NCI-H1436 (cell line): ENCODE measurements at regions not wholly inside any gene's neighbourhood (a gene's known extent, or its start where the extent isn't known, plus 50 kb on each side); places are given as distances from the start of the nearest gene placed in this dataset.
"Not testable (repeated sequence)": the region's sequence is repeated elsewhere in the genome, so short reads cannot be mapped to it uniquely, and the experiment has no call there.

Experiments
- DNase-seq: peaks from one replicate; lab custom pipeline; 2025; lab: John Stamatoyannopoulos, UW

DNA sequence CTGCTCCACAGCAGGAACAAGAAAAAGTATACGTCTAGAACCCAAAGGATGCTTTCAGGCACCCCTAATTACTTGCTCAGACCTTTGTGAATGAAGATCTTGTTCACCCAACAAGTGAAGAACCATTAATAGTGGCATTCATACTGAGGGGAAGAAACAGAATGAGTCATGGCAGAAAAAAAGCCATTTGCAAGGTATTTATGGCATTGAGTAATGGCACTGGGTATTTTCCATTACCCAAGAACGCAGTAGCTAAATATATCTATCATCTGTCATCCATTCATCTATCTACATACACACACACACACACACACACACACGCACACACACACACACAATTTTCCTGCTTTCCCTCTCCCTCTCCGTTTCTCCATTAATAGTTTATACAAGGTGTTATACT is 56.4 kb upstream of the XIRP2 start:
- no peak for DNase-seq

DNA sequence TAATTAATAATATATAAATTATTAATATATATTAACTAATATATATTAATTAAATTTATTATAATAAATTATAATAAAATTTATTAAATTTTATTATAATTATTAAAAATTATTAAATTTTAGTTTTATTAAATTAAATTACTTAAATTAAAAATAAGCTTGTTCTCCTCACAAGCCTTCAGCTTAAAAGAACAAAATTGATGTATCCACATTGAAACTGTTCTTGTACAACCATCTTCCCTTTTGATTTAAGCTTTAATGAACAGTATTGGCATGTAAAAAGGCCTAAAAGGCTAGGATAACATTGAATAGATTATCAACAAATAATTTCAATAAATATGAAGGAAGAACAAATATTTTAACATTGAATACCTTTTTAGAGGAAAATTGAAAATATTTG is 62.4 kb upstream of the XIRP2 start:
- no peak for DNase-seq

DNA sequence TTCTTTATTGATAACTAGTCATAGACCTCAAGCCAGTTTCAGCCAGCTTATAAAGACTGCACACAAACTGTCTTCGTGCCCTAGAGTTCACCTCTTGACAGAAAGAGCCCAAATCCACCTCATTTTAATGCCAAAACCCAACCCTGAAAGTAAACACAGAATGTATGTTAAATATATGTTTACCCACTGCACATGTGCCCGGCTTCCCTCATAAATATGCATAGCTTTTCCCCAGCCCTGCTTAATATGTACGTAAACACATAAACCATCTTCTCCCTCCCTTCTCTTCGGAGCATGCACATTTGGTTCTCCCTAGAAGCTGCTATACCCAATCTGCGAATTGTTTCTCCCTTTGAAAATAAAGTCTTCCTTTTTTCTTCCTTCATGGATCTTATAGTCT is 73.9 kb upstream of the XIRP2 start:
- DNase-seq = no peak

DNA sequence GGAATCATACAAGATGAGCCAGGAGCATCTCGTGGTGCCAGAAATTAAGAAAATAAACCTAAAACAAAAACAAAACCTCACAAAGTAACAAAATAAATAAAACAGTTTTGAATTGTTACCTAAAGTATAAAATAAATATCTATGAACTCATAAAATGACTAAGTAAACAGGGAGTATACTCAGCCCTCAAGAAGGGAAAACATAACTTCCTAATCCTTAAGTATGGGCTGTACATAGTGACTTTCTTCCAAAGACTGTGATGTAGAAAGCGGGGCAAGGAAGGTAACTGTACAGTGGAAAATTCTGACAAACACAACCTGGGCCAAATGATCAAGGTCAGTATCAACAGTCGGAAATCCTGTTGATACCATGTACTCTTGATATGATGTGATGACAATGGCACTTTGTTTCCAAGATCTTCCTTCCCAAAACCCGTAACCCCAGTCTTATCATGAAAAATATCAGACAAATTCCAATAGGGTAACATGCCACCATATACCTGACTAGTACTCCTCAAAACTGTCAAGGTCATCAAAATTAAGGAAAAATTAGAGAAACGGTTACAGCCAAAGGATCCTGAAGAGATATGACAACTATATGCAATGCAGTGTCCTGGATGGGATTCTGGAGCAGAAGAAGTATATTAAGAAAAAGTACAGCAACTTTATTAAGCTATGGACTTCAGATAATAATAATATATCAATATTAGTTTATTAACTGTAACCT is 76.0 kb upstream of the XIRP2 start:
- DNase-seq = no peak

DNA sequence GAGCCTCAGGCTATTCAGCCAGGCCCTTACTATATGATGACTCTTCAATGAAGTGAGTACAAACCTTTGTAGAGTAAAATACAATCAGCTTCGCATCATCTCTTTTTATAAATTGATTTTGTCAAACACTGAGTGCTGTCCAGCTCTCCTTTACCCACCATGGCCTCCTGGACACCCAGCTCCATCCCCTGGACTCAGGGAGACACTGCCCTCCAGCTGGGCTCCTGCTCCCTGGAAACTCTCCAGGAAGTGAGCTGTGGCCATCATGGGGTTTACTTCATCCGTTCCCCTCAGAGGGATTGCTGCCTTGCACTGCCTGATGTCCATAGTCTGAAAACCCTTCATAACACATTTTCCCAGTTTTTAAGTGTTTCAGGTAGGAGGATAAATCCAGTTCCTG is 82.5 kb upstream of the XIRP2 start:
- DNase-seq = no peak

DNA sequence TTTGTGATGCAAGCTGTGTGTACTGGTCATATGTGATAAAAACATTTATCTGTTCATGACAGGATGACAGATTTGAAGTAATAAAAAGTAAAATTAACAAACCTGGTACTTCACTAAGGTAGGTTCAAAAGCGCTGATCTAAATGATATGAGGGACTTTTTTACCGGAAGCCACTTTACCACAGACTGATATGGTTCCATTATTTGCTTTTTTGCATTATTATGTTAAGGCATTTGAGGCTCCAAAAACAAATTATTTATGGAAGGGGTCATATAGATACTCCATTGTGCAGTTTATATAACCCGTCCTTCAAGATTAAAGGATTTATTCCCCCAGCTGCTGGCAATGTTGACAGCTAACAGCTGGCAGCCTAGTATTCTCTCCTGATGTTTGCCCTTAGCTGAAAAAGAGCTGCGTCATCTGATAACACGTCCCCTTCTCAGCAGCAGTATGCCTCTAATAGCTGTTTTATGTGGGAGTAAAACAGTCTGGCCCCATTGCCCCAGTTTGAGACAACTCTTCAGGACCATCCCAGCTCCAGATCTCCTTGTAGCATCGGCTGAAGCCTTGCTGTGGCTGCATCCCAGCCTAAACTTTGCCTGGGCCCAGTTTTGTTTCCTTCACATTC is 84.8 kb upstream of the XIRP2 start:
- no peak for DNase-seq

DNA sequence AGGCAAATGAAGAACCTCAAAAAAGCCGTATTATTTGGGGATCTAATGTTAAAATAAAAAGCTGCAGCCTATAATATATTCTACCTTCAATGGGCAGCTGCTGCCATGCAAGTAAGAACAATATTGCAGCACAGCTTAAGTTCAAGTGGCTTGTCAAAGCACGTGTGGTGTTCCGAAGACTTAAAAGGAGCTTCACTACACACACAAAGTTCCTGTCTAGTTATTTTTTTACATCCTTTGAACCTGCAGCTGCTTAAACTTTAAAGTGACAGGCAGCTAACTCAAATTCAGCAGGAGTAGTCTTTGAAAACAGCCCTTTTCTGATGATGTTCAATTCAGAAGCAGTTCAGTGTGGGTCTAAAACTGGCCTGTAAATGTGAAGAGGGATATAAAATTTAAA is 85.8 kb upstream of the XIRP2 start:
- no peak for DNase-seq

DNA sequence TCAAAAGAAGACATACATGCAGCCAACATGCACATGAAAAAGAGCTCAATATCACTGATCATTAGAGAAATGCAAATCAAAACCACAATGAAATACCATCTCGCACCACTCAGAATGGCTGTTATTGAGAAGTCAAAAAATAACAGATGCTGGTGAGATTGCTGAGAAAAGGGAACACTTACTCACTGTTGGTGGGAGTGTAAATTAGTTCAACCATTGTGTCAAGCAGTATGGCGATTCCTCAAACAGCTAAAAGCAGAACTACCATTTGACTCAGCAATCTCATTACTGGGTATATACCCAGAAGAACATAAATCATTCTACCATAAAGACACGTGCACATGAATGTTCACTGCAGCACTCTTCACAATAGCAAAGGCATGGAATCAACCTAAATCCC is 95.5 kb upstream of the XIRP2 start:
- no peak for DNase-seq

DNA sequence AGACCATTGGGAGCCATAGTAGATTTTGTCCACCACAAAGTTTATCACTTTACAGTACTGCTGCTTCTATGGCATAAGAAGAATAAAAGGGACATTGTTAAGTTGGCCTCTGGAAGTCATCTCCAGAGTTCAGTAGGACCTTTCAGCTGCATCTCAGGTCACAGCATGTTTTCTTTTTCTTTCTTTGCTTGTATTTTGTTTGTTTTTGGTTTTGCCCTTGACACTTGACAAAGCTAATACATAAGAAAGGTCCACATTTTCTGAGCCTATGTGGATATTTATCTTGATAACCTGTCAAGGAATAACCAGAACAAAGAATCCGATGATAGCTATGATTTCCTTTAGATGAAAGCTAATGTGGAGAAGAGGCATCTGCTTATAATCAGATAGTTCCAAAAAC is 101.6 kb upstream of the XIRP2 start:
- no peak for DNase-seq

DNA sequence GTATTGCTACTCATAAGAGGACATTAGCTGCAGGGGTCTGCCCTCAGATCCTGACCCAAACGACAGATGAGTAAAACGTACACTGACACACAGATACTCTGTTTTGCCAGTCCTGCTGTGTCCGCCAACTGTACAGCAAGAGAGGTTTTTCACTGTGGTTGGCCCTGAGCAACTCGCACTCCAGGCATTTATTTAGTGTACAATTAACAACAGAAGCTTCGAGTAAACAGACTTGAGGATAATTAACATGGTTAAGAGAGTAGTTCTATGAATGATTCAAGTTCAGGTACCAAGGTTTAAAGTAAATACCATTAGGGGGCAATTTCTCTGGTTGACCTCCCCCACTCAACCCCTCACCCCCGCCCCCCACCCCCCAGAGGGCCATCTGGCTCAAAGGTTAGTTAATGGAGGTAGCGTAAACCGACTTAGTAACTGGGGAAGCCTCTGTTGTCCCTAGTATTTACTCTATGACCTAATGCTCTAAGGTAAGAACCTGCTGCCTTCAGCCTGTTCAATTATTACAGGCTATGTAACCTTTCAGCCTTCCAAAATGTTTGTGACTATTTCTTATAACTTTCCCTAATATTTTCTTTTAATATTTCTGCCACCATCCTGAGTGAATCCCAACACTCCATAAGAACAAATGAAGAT is 103.9 kb upstream of the XIRP2 start:
- DNase-seq = no peak

DNA sequence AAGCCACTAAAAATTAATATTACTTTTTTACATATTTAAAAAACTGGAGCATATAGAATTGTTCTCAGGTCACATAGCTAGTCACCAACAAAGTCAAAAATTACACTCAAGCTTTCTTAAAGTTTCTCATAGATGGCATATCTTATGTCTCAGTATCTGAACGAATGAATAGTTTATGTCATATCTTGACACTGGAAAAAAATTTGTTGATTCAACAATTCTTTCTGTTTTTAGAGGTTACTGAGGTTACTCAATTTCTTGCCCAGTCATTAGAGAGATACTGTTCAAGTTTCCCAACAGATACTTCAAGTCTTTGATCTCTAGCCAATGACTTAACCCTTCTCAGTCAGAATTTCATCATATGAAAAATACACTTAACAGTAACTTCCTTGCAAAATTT is 113.1 kb upstream of the XIRP2 start:
- DNase-seq = no peak

DNA sequence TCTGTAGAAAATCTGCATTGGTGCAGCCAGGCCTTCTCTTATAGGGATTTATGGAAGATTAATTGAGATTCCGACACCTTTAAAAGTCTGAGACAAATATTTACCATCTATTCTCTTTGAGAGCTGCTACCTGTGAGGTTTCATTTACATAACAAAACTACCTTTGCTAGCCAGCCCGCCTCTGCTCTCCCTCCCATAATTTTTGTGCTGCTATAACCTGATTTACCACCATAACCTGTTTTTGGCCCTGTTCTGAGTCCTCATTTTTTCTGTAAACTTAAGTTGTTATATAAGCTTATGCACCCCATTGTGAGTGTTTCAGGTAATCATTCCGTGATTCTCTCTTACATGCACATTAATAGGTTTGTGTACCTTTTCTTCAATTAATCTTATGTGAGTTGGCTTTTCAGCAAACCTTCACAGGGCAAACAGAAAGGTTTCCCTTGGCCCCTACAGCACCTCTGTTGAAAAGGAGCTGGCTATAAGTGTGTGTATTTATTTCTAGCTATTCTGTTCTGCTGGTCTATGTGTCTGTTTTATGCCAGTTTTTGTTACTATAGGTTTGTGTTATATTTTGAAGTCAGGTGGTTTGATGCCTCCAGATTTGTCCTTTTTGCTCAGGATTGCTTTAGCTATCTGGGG is 114.9 kb upstream of the XIRP2 start:
- no peak for DNase-seq

DNA sequence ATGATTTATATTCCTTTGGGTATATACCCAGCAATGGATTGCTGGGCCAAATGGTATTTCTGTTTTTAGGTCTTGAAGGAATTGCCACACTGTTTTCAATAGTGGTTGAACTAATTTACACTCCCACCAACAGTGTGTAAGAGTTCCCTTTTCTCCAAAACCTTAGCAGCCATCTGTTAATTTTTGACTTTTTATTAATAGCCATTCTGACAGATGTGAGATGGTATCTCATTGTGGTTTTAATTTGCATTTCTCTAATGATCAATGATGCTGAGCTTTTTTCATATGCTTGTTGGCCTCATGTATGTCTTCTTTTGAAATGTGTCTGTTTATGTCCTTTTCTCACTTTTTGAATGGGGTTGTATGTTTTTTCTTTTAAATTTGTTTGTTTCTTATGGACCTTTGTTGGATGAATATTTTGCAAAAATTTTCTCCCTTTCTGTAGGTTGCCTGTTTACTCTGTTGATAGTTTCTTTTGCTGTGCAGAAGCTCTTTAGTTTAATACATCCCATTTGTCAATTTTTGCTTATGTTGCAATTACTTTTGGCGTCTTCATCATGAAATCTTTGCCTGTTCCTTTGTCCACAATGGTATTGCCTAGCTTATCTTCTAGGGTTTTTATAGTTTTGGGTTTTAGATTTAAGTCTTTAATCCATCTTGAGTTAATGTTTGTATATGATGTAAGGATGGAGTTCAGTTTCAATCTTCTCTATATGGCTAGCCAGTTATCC is 119.7 kb upstream of the XIRP2 start:
- no peak for DNase-seq

DNA sequence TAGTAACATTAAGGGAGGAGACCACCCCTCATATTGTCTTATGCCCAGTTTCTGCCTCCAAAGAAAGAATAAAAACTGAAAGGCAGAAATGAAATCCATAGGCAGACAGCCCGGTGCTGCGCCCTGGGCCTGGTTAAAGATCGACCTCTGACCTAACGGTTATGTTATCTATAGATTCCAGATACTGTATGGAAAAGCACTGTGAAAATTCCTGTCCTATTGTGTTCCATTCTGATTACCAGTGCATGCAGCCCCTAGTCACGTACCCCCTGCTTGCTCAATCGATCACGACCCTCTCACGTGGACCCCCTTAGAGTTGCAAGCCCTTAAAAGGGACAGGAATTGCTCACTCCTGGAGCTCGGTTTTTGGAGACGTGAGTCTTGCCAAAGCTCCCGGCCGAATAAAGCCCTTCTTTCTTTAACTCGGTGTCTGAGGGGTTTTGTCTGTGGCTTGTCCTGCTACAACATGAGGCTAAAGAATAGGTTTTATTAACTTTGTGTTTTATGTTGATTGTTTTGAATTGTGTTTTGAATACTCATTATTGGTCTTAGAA is 121.4 kb upstream of the XIRP2 start:
- DNase-seq = not testable (repeated sequence)

DNA sequence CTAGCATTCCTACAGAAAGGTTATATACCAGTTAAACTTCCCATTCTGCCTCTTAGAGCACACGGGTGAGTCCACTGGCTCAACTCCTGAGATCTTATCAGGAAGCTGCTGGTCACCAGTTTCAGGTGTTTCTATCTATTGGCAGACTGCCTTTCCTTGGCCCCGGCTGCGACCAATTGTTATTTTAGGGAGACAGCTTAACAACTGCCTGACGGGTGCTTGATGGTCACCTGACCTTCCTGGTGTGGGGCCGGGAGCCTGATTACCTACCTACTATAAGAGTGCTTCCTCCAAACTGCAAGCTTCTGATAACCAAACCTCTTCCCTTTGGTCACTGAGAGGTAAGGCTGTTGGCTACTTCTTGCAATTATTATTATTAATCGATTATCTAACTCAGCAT is 122.1 kb upstream of the XIRP2 start:
- no peak for DNase-seq

DNA sequence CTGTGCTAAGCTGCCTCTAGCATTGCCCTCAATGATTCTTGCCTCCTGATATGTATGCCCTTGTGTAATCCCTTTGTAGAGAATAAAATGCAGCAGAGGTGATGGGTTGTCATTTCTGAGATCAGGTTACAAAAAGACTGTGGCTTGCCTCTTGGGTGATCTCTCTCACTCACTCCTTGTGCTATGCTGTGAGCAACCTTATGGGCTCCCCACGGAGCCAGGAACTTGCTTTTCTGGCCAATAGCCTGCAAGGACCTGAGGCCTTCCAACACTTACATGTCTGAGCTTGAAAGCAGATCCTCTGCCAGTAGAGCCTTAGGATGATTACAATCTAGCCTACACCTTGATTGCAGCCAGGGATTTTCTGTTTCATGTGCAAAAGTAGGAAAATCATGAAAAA is 123.1 kb upstream of the XIRP2 start:
- no peak for DNase-seq

DNA sequence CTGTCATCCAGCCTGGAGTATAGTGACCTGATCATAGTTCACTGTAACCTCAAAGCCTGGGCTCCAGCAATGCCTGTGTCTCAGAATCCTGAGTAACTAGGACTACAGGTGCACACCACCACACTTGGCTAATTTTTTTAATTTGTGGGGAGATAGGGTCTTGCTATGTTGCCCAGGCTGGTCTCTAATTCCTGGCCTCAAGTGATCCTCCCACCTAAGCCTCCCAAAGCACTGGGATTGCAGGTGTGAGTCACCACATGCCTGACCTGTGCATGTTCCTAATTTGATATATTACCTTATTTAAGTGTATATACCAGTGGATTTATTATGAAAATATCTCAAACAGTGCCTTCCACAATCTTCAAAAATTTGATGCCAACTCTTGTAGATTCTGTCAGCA is 123.6 kb upstream of the XIRP2 start:
- no peak for DNase-seq

DNA sequence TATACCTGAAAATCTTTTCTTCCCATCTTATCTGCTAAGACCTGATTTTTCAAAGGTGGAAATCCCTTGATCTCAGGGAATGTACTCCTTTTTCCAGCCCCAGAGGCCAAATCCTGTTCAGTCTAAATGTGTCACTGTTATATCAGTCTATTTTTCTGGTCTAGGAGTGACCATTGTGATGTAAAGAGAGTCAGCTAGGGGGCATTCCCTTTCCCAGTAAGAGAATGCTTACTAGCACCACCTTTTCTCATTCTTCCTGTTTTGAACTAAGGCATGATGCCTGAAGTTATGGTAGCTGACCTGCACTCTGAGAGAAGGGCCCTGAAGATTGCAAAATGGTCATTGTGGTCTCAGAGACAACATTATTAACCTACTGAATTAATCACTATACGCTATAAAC is 124.1 kb upstream of the XIRP2 start:
- DNase-seq = no peak

DNA sequence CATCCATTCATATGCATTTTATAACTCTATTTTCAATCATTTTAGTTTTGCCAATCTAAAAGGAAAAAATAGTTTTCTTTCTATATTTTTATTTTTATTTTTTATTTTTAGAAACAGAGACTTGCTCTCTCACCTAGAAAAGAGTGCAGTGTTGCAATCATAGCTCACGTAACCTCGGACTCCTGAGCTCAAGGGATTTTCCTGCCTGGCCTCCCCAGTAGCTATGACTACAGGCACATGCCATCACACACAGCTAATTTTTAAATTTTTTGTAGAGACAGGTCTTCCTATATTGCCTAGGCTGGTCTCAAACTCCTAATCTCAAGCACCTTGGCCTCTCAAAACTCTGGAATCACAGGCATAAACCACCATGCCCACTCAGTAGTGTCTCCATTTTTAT is 125.5 kb upstream of the XIRP2 start:
- no peak for DNase-seq

DNA sequence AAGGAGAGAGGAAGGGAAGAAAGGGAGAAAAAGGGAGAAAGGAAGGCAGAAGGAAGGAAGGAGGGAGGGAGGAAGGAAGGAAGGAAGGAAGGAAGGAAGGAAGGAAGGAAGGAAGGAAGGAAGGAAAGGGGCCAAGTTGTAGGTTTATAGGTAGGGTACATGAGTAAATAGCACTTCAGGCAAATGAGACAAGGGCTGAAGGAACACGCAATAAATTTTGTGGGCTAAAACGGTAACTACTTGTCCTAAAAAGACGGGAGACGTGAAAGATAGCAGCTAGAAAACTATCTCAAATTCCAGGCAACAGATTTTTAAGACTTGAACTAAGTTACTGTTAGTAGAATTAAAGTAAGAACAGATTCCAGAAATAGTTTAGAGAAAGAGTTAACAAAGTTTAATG is 129.3 kb upstream of the XIRP2 start:
- no peak for DNase-seq

DNA sequence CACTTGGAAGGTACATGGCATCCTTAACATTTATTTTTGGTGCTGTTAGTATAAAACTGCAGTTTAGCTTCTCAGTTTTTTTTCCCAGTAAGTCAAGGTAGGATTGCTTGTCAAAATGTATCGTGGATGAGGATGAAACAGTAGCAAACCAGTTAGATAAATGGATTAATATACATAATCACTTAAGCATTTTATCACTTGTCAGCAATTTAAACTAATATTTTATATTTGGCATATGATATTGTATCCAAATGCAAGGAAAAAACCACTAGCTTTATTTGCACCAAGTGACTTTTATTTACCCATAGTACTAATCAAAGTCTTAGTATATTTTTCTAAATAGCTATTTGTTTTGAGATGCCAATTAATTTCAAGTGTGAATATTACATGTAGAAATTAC is 137.7 kb upstream of the XIRP2 start:
- DNase-seq = no peak

DNA sequence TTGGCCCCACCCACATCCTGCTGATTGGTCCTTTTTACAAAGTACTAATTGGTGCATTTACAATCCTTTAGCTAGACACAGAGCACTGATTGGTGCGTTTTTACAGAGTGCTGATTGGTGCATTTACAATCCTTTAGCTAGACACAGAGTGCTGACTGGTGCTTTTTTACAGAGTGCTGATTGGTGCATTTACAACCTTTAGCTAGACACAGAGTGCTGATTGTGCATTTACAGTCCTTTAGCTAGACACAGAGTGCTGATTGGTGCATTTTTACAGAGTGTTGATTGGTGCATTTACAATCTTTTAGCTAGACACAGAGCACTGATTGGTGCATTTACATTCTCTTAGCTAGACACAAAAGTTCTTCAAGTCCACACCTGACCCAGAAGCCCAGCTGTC is 144.2 kb upstream of the XIRP2 start:
- DNase-seq = not testable (repeated sequence)
